CD14-positive monocyte (primary cell): ENCODE measurements at regions not wholly inside any gene's neighbourhood (a gene's known extent, or its start where the extent isn't known, plus 50 kb on each side); places are given as distances from the start of the nearest gene placed in this dataset.

Source experiments
- DNase-seq, 3 donors: peaks; one replicate each; pipeline ENCODE4 v3.0.0-alpha.2; 2011 to 2022
- H2AFZ ChIP-seq: 2 replicates; pipeline ENCODE4 v1.6.0; 2012; ENCODE audit warnings: mild to moderate bottlenecking, low read depth, low read length, inconsistent platforms; ENCODE audit not compliant: insufficient read depth, poor library complexity, severe bottlenecking
- H3K27ac ChIP-seq, 2 donors: 1 replicate in 1 of 2; 2 replicates in 1 of 2; pipeline ENCODE4 v1.5.1; 2012 to 2013; ENCODE audit warnings: low read length in 2 of 2, control low read depth in 1 of 2, inconsistent platforms in 1 of 2, low read depth in 1 of 2, mild to moderate bottlenecking in 1 of 2
- H3K27me3 ChIP-seq, 2 donors: one replicate each; pipeline versions ENCODE4 v1.6.0 to v1.6.1; 2011 to 2013; ENCODE audit warnings: low read length in 2 of 2; ENCODE audit not compliant: control insufficient read depth in 2 of 2, insufficient read depth in 2 of 2
- H3K36me3 ChIP-seq, 2 donors: replicated peaks in 1 of 2; 1 replicate in 1 of 2; 2 replicates in 1 of 2; pipeline versions ENCODE4 v1.5.1 to v1.6.1; 2012 to 2013; ENCODE audit warnings: low read length in 2 of 2, control low read depth in 1 of 2, inconsistent platforms in 1 of 2, mild to moderate bottlenecking in 1 of 2; ENCODE audit not compliant: insufficient read depth in 2 of 2, control insufficient read depth in 1 of 2
- H3K4me1 ChIP-seq, 2 donors: 1 replicate in 1 of 2; 2 replicates in 1 of 2; pipeline versions ENCODE4 v1.5.1 to v1.6.1; 2012 to 2013; ENCODE audit warnings: low read length in 2 of 2, control low read depth in 1 of 2, inconsistent platforms in 1 of 2, mild to moderate bottlenecking in 1 of 2, moderate library complexity in 1 of 2; ENCODE audit not compliant: insufficient read depth in 2 of 2, control insufficient read depth in 1 of 2
- H3K4me2 ChIP-seq: replicated peaks from 2 replicates; pipeline ENCODE3; 2012; ENCODE audit warnings: low read length, moderate library complexity, mild to moderate bottlenecking; ENCODE audit not compliant: poor library complexity, severe bottlenecking; ENCODE audit errors: extremely low read depth
- H3K4me3 ChIP-seq, 3 experiments: fragments of 200-600 bp in 1 of 3; sonication (generic) in 1 of 3; replicated peaks in 1 of 3; 1 replicate in 2 of 3; 2 replicates in 1 of 3; pipeline ENCODE4 v1.5.1; 2011 to 2013; ENCODE audit warnings: low read length in 3 of 3, mild to moderate bottlenecking in 3 of 3, control low read depth in 2 of 3, low read depth in 2 of 3, inconsistent platforms in 1 of 3, moderate library complexity in 1 of 3
- H3K79me2 ChIP-seq: 2 replicates; pipeline ENCODE4 v1.6.0; 2012; ENCODE audit warnings: mild to moderate bottlenecking, control low read depth, inconsistent platforms, low read length, moderate library complexity; ENCODE audit not compliant: insufficient read depth
- H3K9ac ChIP-seq: 2 replicates; pipeline ENCODE4 v1.6.0; 2017; ENCODE audit warnings: low read length, mild to moderate bottlenecking; ENCODE audit not compliant: insufficient read depth, poor library complexity, severe bottlenecking
- H3K9me3 ChIP-seq, 2 donors: replicated peaks in 1 of 2; 1 replicate in 1 of 2; 2 replicates in 1 of 2; pipeline versions ENCODE4 v1.5.1 to v1.6.1; 2012 to 2013; ENCODE audit warnings: low read length in 2 of 2, control low read depth in 1 of 2; ENCODE audit not compliant: control insufficient read depth in 1 of 2, insufficient read depth in 1 of 2
- H4K20me1 ChIP-seq: 2 replicates; pipeline ENCODE4 v1.6.0; 2012; ENCODE audit warnings: mild to moderate bottlenecking, low read length, control low read depth, moderate library complexity; ENCODE audit not compliant: insufficient read depth
- H3K27ac Mint-ChIP-seq, 7 donors: one replicate each; pipeline ENCODE4 v1.8.0; 2020; ENCODE audit warnings: mild to moderate bottlenecking in 7 of 7, mixed read lengths in 7 of 7, moderate library complexity in 6 of 7, inconsistent platforms in 2 of 7
- H3K27me3 Mint-ChIP-seq, 3 donors: one replicate each; pipeline ENCODE4 v1.8.0; 2021 to 2022; ENCODE audit warnings: low read depth in 3 of 3, mild to moderate bottlenecking in 3 of 3, mixed read lengths in 3 of 3, moderate library complexity in 3 of 3, inconsistent platforms in 1 of 3
- H3K36me3 Mint-ChIP-seq, 2 donors: one replicate each; pipeline ENCODE4 v1.8.0; 2020; ENCODE audit warnings: mixed read lengths in 2 of 2, inconsistent platforms in 1 of 2, mild to moderate bottlenecking in 1 of 2
- H3K4me1 Mint-ChIP-seq: one replicate; pipeline ENCODE4 v1.8.0; 2020; ENCODE audit warnings: mild to moderate bottlenecking, mixed read lengths
- H3K4me3 Mint-ChIP-seq, 2 donors: one replicate each; pipeline ENCODE4 v1.8.0; 2020; ENCODE audit warnings: mild to moderate bottlenecking in 2 of 2, mixed read lengths in 2 of 2, moderate library complexity in 1 of 2
- H3K9me3 Mint-ChIP-seq, 7 donors: one replicate each; pipeline ENCODE4 v1.8.0; 2020 to 2022; ENCODE audit warnings: mixed read lengths in 7 of 7, mild to moderate bottlenecking in 6 of 7, moderate library complexity in 6 of 7, inconsistent platforms in 2 of 7
- CTCF ChIP-seq: fragments of 200-600 bp; IDR thresholded peaks from one replicate; pipeline ENCODE4 v1.8.0; 2022; ENCODE audit warnings: antibody characterized with exemption, mild to moderate bottlenecking
- WGBS: methylation state at CpG from one replicate; pipeline ENCODE4 v1.1.5; 2013; ENCODE audit warnings: missing lambda C conversion rate; ENCODE audit not compliant: insufficient coverage; 5-methylcytosine and 5-hydroxymethylcytosine counted together
- intact Hi-C, 2 donors: fragments of 100-400 bp; cut with micrococcal nuclease; formaldehyde crosslinking; loops; one replicate each; pipeline versions ENCODE4 v1.15.0 to v1.15.1; 2023

GRCh38 chr10:9015447-9015846 is 961.0 kb downstream of the GATA3 start:
- H3K4me3 Mint-ChIP-seq: no peak overlapping the region

DNA sequence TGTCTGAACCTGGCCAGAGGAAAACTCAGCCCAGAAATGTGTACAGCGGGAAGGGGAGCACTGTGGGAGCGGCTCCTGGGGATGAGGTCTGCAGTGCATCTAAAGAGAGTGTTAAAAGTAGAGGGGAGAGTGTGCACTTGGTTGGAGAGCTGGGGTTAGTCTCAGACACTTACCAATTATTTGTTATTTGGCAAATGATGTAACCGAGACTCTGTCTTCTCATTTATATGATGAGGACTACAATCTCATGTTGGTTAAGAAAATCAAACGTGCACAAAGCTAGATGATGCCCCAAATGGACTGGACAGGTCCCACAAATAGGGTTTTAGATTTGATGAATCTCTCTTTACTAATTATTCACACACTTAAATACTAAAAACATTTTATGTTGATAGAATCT is 962.4 kb downstream of the GATA3 start:
- Mint-ChIP-seq H3K36me3 (no peaks in the 10 kb centered on the region), H3K27ac (no peak overlapping the region), H3K27me3 (peaks cover 0 to 1% (median 0%) of the 10 kb centered on the region in 3 donors), H3K9me3 (no peaks in the 10 kb centered on the region), H3K4me1 (no peaks in the 10 kb centered on the region), H3K4me3 (no peak overlapping the region)
- DNase-seq: no peak
- H3K9ac ChIP-seq: no peak overlapping the region
- H3K4me1 ChIP-seq: no peaks in the 10 kb centered on the region
- no peaks in the 10 kb centered on the region for H3K9me3 ChIP-seq
- H2AFZ ChIP-seq: no peak overlapping the region
- WGBS: 90% methylated on average over 2 of the region's 4 CpGs
- intact Hi-C loops: no loop called here
- no peaks in the 10 kb centered on the region for H4K20me1 ChIP-seq
- no peak overlapping the region for H3K4me3 ChIP-seq
- H3K36me3 ChIP-seq: no peaks in the 10 kb centered on the region
- TF ChIP-seq CTCF: no peak
- no peaks in the 10 kb centered on the region for H3K79me2 ChIP-seq
- no peak overlapping the region for H3K4me2 ChIP-seq
- H3K27me3 ChIP-seq: no peaks in the 10 kb centered on the region
- no peak overlapping the region for H3K27ac ChIP-seq

More at GRCh38 chr10:9015447-9015846, 961.0 kb downstream of the GATA3 start:
- Mint-ChIP-seq H3K27me3 (peaks cover 0 to 1% (median 0%) of the 10 kb centered on the region in 3 donors), H3K4me1 (no peaks in the 10 kb centered on the region), H3K36me3 (no peaks in the 10 kb centered on the region), H3K27ac (no peak overlapping the region), H3K9me3 (no peaks in the 10 kb centered on the region)
- no peak overlapping the region for H3K4me3 ChIP-seq
- no peak overlapping the region for H2AFZ ChIP-seq
- no peaks in the 10 kb centered on the region for H3K9me3 ChIP-seq
- 100% methylated on average over 1 of the region's 2 CpGs for WGBS
- no peak overlapping the region for H3K4me2 ChIP-seq
- no peak overlapping the region for H3K27ac ChIP-seq
- intact Hi-C loops: no loop called here
- H3K9ac ChIP-seq: no peak overlapping the region
- no peaks in the 10 kb centered on the region for H3K27me3 ChIP-seq
- H3K79me2 ChIP-seq: no peaks in the 10 kb centered on the region
- DNase-seq: no peak
- no peaks in the 10 kb centered on the region for H3K4me1 ChIP-seq
- H4K20me1 ChIP-seq: no peaks in the 10 kb centered on the region
- TF ChIP-seq CTCF: no peak
- H3K36me3 ChIP-seq: no peaks in the 10 kb centered on the region
